HG03066 (cell line): ENCODE measurements at regions not wholly inside any gene's neighbourhood (a gene's known extent, or its start where the extent isn't known, plus 50 kb on each side); places are given as distances from the start of the nearest gene placed in this dataset.

Experiments
- ATAC-seq: cut with Tn5 transposase; IDR thresholded peaks from one replicate; pipeline ENCODE4 v1.9.1; 2021; ENCODE audit warnings: low read depth; ENCODE audit not compliant: unreplicated experiment

- no peak for ATAC-seq
Observed at GRCh38 chr17:69605571-69605970, 191.1 kb downstream of the MAP2K6 start.

GRCh38 chr17:69606142-69606800 lies 191.8 kb downstream of the MAP2K6 start:
- no peak for ATAC-seq

GRCh38 chr17:69607162-69607834 lies 192.8 kb downstream of the MAP2K6 start:
- ATAC-seq = peak; percentile 81

GRCh38 chr17:69608141-69608540 lies 193.6 kb downstream of the MAP2K6 start:
- ATAC-seq = no peak

- ATAC-seq = no peak
Observed at GRCh38 chr17:69608808-69609472, 194.4 kb downstream of the MAP2K6 start.

GRCh38 chr17:69609473-69610305 lies 195.2 kb downstream of the MAP2K6 start:
- no peak for ATAC-seq

- no peak for ATAC-seq
Observed at GRCh38 chr17:69620363-69620762, 205.9 kb downstream of the MAP2K6 start.

GRCh38 chr17:69625474-69625873 lies 211.0 kb downstream of the MAP2K6 start:
- ATAC-seq = no peak

GRCh38 chr17:69630056-69630635 lies 215.6 kb downstream of the MAP2K6 start:
- no peak for ATAC-seq

GRCh38 chr17:69634844-69635243 lies 220.3 kb downstream of the MAP2K6 start:
- ATAC-seq = no peak

GRCh38 chr17:69637446-69638156 lies 223.1 kb downstream of the MAP2K6 start:
- no peak for ATAC-seq

GRCh38 chr17:69639096-69639495 lies 224.6 kb downstream of the MAP2K6 start:
- ATAC-seq = no peak

GRCh38 chr17:69640073-69640472 lies 225.6 kb downstream of the MAP2K6 start:
- ATAC-seq = no peak

- ATAC-seq = no peak
Observed at GRCh38 chr17:69643686-69644085, 229.2 kb downstream of the MAP2K6 start.

- no peak for ATAC-seq
Observed at GRCh38 chr17:69646729-69647128, 232.2 kb downstream of the MAP2K6 start.

- no peak for ATAC-seq
Observed at GRCh38 chr17:69650881-69651280, 236.4 kb downstream of the MAP2K6 start.

- ATAC-seq = no peak
Observed at GRCh38 chr17:69651921-69652320, 237.4 kb downstream of the MAP2K6 start.

GRCh38 chr17:69654981-69655855 lies 240.7 kb downstream of the MAP2K6 start:
- no peak for ATAC-seq

GRCh38 chr17:69655902-69656301 lies 241.4 kb downstream of the MAP2K6 start:
- ATAC-seq = no peak
